NT2/D1 (cell line): ENCODE measurements at regions not wholly inside any gene's neighbourhood (a gene's known extent, or its start where the extent isn't known, plus 50 kb on each side); places are given as distances from the start of the nearest gene placed in this dataset.

Source experiments
- SUZ12 ChIP-seq: IDR thresholded peaks from 2 replicates; pipeline ENCODE4 v1.6.1; 2011; ENCODE audit not compliant: insufficient read length, insufficient read depth; ENCODE audit errors: extremely low read depth
- YY1 ChIP-seq: IDR thresholded peaks from 2 replicates; pipeline ENCODE4 v1.6.1; 2011; ENCODE audit not compliant: insufficient read length, insufficient read depth
- ZNF274 ChIP-seq: IDR thresholded peaks from 2 replicates; pipeline ENCODE4 v1.6.1; 2011; ENCODE audit warnings: mild to moderate bottlenecking, low read depth, low read length

DNA sequence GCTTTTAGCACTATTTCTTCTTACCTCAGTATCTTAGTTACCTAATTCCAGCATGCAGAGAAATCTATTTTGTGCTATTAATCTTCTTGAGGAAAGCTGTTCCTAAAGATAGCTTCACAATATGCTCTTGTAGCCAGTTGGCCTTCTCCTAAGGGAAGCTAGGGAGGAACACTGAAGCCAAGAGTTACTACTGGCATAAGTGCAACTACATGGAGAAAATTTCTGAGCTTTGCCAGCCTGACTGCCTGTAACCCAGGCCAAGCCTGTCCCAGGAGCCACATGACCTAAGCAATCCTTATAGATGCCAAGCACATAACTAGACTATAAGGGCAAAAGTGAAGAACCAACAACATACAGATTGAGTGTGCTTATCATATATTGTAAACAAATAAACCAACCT is 890.2 kb downstream of the FLRT2 start:
- no peak for TF ChIP-seq ZNF274
- TF ChIP-seq YY1, result no peak
- TF ChIP-seq SUZ12, result no peak
